Left forelimb (tissue), 1 donor: ENCODE measurements at regions not wholly inside any gene's neighbourhood (a gene's known extent, or its start where the extent isn't known, plus 50 kb on each side); places are given as distances from the start of the nearest gene placed in this dataset.
"Not testable (repeated sequence)": the region's sequence is repeated elsewhere in the genome, so short reads cannot be mapped to it uniquely, and the experiment has no call there.

Experiments used
- DNase-seq: peaks from one replicate; pipeline ENCODE4 v3.0.0-alpha.2; 2018; ENCODE audit warnings: low spot score

- DNase-seq: no peak
Observed at GRCh38 chr4:77510367-77510766, 95.3 kb upstream of the CXCL13 start.

DNA sequence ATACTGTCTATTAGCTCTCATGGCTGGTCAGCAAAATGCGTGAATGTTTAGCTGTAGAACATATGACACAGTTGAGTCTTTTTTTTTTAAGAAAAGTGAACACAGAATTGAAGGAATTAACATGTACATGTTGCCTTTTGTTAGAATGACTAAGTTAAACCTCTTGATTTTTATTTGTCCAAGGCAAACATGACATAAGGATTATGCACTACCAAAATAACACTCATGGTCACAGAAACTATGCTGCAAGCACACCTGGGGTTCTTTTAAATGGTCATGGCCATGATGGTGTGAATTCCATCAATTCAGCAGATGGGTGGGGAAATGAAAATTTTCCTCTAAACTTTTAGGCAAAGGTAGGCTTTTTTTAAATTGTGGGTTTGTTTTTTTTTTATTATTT is 80.1 kb upstream of the CXCL13 start:
- DNase-seq: no peak

GRCh38 chr4:77527900-77528299 is 77.7 kb upstream of the CXCL13 start:
- not testable (repeated sequence) for DNase-seq

- no peak for DNase-seq
Observed at GRCh38 chr4:77538144-77538543, 67.5 kb upstream of the CXCL13 start.

DNA sequence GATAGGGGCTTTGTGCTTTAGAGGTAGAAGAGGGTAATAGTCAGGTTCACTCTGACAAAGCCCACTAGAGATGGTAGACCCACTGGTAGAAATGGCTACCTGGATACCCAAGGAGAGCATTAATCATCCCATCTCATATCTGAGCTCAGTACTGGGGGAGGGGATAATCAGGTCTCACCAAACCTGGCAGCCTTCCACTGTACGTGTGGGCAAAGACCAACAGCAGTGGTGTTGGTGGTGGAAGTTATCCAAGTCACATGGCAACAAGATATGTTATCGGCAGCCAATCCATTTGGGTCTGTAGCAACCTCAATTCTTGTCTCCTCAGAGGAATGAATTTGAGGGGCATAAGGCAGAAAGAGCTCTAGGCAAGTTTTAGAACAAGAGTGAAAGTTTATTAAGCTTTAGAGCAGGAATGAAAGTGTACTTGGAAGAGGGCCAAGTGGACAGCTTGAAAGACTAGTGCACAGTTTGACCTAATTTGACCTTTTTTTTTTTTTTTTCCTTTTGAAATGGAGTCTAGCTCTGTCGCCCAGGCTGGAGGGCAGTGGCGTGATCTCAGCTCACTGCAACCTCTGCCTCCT is 67.0 kb upstream of the CXCL13 start:
- no peak for DNase-seq
